Fibroblast of lung (primary cell): ENCODE measurements at regions not wholly inside any gene's neighbourhood (a gene's known extent, or its start where the extent isn't known, plus 50 kb on each side); places are given as distances from the start of the nearest gene placed in this dataset.

Experiments used
- DNase-seq, 2 donors: peaks; one replicate each; pipeline versions ENCODE4 v3.0.0 to v3.0.0-alpha.2; 2010; ENCODE audit warnings: low read depth in 2 of 2
- H2AFZ ChIP-seq: 2 replicates; pipeline ENCODE4 v1.5.1; 2012; ENCODE audit warnings: low read length, control low read depth, inconsistent platforms
- H3K27ac ChIP-seq: 2 replicates; pipeline ENCODE4 v1.5.1; 2011; ENCODE audit warnings: low read length, control low read depth; ENCODE audit not compliant: insufficient read depth
- H3K27me3 ChIP-seq: 2 replicates; pipeline ENCODE4 v1.5.1; 2011; ENCODE audit warnings: mild to moderate bottlenecking, low read length; ENCODE audit not compliant: control insufficient read depth, insufficient read depth
- H3K36me3 ChIP-seq: 2 replicates; pipeline ENCODE4 v1.5.1; 2011; ENCODE audit warnings: low read length; ENCODE audit not compliant: control insufficient read depth, insufficient read depth
- H3K4me1 ChIP-seq: 2 replicates; pipeline ENCODE4 v1.5.1; 2011; ENCODE audit warnings: low read length; ENCODE audit not compliant: control insufficient read depth, insufficient read depth; ENCODE audit errors: extremely low read depth
- H3K4me2 ChIP-seq: 2 replicates; pipeline ENCODE4 v1.5.1; 2011; ENCODE audit warnings: low read length, control low read depth; ENCODE audit not compliant: insufficient read depth; ENCODE audit errors: extremely low read depth
- H3K4me3 ChIP-seq, 4 experiments: fragments of 200-600 bp in 1 of 4; sonication (generic) in 1 of 4; replicated peaks in 1 of 4; 2 replicates each; pipeline ENCODE4 v1.5.1; 2011 to 2016; ENCODE audit warnings: low read length in 4 of 4, low read depth in 3 of 4, mild to moderate bottlenecking in 3 of 4, control low read depth in 2 of 4, inconsistent platforms in 1 of 4, mixed read lengths in 1 of 4; ENCODE audit not compliant: insufficient read depth in 1 of 4; ENCODE audit errors: control extremely low read depth in 1 of 4
- H3K79me2 ChIP-seq: 2 replicates; pipeline ENCODE4 v1.5.1; 2012; ENCODE audit warnings: mild to moderate bottlenecking, low read length, inconsistent platforms; ENCODE audit not compliant: control insufficient read depth, insufficient read depth
- H3K9ac ChIP-seq: 2 replicates; pipeline ENCODE4 v1.5.1; 2011; ENCODE audit warnings: mild to moderate bottlenecking, low read length, control low read depth; ENCODE audit not compliant: insufficient read depth
- H3K9me3 ChIP-seq: 2 replicates; pipeline ENCODE4 v1.5.1; 2012; ENCODE audit warnings: low read depth, low read length; ENCODE audit not compliant: control insufficient read depth, insufficient read depth
- H4K20me1 ChIP-seq: 2 replicates; pipeline ENCODE4 v1.5.1; 2011; ENCODE audit warnings: low read length; ENCODE audit not compliant: control insufficient read depth, insufficient read depth; ENCODE audit errors: extremely low read depth
- EZH2 ChIP-seq: IDR thresholded peaks from 2 replicates; pipeline ENCODE4 v1.5.1; 2012; ENCODE audit warnings: low read length, control low read depth, mild to moderate bottlenecking; ENCODE audit errors: missing control alignments
- TF ChIP-seq, protein P1 (sequence below), 2 donors: IDR thresholded peaks in 1 of 2; conservative IDR thresholded peaks in 1 of 2; 1 replicate in 1 of 2; 2 replicates in 1 of 2; pipeline ENCODE4 v1.5.1; 2011 to 2012; ENCODE audit warnings: low read length in 2 of 2, control low read depth in 1 of 2, inconsistent platforms in 1 of 2, low read depth in 1 of 2, mild to moderate bottlenecking in 1 of 2

DNA sequence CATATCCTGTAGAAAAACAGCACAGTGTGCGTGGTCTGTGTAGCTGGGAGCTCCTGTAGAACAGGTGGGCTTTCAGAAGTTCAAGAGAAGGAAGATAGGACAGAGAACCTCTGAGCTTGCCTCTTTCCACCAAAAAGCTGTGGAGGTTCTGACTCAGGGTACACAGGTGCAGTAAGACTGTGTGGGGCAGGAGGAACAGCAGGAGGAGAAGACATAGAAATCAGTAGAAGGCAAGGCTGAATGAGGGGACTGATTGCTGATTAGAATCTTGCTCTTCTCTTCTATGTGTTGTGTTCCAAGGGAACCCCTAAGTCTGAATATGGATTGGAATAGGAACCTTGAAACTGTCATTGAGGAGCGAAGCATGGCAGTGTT lies 122.7 kb downstream of the AKAP11 start:
- DNase-seq: no peak
- Histone ChIP-seq H4K20me1 (no peaks in the 10 kb centered on the region), H3K9me3 (no peaks in the 10 kb centered on the region), H3K4me1 (no peaks in the 10 kb centered on the region), H3K79me2 (no peaks in the 10 kb centered on the region), H3K4me3 (no peak overlapping the region), H3K9ac (no peak overlapping the region), H3K27ac (no peak overlapping the region), H3K27me3 (peaks cover 2% of the 10 kb centered on the region), H3K4me2 (no peak overlapping the region), H2AFZ (no peak overlapping the region), H3K36me3 (no peaks in the 10 kb centered on the region)
- TF ChIP-seq EZH2: no peak
- TF ChIP-seq, protein P1, sequence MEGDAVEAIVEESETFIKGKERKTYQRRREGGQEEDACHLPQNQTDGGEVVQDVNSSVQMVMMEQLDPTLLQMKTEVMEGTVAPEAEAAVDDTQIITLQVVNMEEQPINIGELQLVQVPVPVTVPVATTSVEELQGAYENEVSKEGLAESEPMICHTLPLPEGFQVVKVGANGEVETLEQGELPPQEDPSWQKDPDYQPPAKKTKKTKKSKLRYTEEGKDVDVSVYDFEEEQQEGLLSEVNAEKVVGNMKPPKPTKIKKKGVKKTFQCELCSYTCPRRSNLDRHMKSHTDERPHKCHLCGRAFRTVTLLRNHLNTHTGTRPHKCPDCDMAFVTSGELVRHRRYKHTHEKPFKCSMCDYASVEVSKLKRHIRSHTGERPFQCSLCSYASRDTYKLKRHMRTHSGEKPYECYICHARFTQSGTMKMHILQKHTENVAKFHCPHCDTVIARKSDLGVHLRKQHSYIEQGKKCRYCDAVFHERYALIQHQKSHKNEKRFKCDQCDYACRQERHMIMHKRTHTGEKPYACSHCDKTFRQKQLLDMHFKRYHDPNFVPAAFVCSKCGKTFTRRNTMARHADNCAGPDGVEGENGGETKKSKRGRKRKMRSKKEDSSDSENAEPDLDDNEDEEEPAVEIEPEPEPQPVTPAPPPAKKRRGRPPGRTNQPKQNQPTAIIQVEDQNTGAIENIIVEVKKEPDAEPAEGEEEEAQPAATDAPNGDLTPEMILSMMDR (conservative IDR thresholded peaks at IDR 0.05 in 1 of 2, IDR thresholded peaks at IDR 0.05 in 1 of 2; ENCODE audit: low read depth in 1 of 2, low read length in 2 of 2): no peak

DNA sequence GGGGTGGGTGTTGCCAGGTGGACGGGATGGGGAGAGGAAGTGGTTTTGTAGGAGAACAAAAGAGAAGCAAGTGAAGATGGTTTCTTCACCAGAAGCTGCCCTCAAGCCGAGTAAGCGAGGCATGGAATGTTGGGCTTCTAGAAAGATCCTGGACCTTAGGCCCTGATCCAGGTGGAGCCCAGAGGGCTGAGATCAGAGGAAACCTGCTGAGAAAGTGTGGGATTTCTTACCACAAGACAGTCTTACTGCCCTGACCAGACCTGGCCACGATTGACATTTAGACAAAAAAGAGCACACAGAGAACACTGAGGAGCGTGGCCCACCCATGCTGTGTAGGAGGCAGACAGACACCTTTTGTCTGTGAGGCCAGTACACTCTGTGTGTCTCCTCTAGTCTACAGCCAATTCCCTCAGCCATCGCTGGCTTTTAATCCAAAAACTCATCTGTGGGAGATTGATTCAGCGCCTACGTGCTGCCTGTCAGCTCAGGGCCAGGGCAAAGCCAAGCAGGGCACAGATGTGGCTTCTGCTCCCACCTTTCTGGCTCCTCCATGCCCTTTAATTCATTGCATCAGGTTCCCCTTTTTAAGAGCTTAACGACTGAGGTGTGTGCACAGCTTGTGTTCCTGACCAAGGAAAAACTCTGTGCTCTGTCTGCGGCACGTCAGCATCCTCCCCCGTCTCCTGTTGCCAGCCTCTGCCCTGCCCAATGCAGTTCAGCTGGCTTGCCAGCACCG lies 123.3 kb downstream of the AKAP11 start:
- no peak overlapping the region for H3K27ac ChIP-seq
- H3K79me2 ChIP-seq: no peaks in the 10 kb centered on the region
- no peaks in the 10 kb centered on the region for H3K9me3 ChIP-seq
- TF ChIP-seq, protein P1 (conservative IDR thresholded peaks at IDR 0.05 in 1 of 2, IDR thresholded peaks at IDR 0.05 in 1 of 2; ENCODE audit: low read depth in 1 of 2, low read length in 2 of 2): no peak
- no peak for TF ChIP-seq EZH2
- no peaks in the 10 kb centered on the region for H4K20me1 ChIP-seq
- H2AFZ ChIP-seq: no peak overlapping the region
- peaks cover 2% of the 10 kb centered on the region for H3K27me3 ChIP-seq
- H3K9ac ChIP-seq: no peak overlapping the region
- no peak for DNase-seq
- H3K36me3 ChIP-seq: no peaks in the 10 kb centered on the region
- no peaks in the 10 kb centered on the region for H3K4me1 ChIP-seq
- H3K4me3 ChIP-seq: no peak overlapping the region
- no peak overlapping the region for H3K4me2 ChIP-seq

DNA sequence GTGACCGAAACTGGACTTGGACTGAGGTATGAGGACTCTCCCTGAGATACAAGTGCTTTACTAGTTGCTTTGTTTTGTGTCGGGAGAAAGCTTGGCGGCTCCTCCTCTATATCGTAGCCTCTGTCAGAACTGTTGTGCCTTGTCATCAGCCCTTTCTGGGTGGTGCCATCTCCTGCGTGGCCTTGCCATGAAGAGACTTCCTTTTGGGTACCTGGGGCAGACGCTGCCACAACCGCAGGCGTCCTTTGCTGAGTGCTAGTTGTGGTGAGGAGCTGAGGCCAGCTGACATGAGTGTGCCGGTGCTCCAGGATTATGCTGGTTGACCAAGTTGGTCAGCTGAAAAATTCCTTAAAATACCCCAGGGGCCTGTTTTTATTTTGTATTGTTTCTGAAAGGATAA lies 124.5 kb downstream of the AKAP11 start:
- H3K4me2 ChIP-seq: no peak overlapping the region
- H4K20me1 ChIP-seq: no peaks in the 10 kb centered on the region
- no peaks in the 10 kb centered on the region for H3K79me2 ChIP-seq
- no peak overlapping the region for H3K27ac ChIP-seq
- H3K9ac ChIP-seq: no peak overlapping the region
- no peak for DNase-seq
- H3K9me3 ChIP-seq: no peaks in the 10 kb centered on the region
- no peaks in the 10 kb centered on the region for H3K36me3 ChIP-seq
- no peak overlapping the region for H3K4me3 ChIP-seq
- no peak overlapping the region for H2AFZ ChIP-seq
- peaks cover 2% of the 10 kb centered on the region for H3K27me3 ChIP-seq
- TF ChIP-seq EZH2: no peak
- H3K4me1 ChIP-seq: no peaks in the 10 kb centered on the region
